GM12872 (cell line): ENCODE measurements at regions not wholly inside any gene's neighbourhood (a gene's known extent, or its start where the extent isn't known, plus 50 kb on each side); places are given as distances from the start of the nearest gene placed in this dataset.
A peak's percentile ranks its signal among the peaks of the same experiment; 100 is the strongest.

Source experiments
- TF ChIP-seq, protein P1 (sequence below): IDR thresholded peaks from 3 replicates; pipeline ENCODE4 v1.5.1; 2011; ENCODE audit warnings: low read depth, mild to moderate bottlenecking, low read length, moderate library complexity; ENCODE audit not compliant: insufficient read depth

GRCh38 chr5:73299665-73300336 lies 126.8 kb downstream of the TMEM174 start:
- TF ChIP-seq, protein P1, sequence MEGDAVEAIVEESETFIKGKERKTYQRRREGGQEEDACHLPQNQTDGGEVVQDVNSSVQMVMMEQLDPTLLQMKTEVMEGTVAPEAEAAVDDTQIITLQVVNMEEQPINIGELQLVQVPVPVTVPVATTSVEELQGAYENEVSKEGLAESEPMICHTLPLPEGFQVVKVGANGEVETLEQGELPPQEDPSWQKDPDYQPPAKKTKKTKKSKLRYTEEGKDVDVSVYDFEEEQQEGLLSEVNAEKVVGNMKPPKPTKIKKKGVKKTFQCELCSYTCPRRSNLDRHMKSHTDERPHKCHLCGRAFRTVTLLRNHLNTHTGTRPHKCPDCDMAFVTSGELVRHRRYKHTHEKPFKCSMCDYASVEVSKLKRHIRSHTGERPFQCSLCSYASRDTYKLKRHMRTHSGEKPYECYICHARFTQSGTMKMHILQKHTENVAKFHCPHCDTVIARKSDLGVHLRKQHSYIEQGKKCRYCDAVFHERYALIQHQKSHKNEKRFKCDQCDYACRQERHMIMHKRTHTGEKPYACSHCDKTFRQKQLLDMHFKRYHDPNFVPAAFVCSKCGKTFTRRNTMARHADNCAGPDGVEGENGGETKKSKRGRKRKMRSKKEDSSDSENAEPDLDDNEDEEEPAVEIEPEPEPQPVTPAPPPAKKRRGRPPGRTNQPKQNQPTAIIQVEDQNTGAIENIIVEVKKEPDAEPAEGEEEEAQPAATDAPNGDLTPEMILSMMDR = no peak

GRCh38 chr5:73298772-73299630 lies 126.0 kb downstream of the TMEM174 start:
- TF ChIP-seq, protein P1 = no peak

DNA sequence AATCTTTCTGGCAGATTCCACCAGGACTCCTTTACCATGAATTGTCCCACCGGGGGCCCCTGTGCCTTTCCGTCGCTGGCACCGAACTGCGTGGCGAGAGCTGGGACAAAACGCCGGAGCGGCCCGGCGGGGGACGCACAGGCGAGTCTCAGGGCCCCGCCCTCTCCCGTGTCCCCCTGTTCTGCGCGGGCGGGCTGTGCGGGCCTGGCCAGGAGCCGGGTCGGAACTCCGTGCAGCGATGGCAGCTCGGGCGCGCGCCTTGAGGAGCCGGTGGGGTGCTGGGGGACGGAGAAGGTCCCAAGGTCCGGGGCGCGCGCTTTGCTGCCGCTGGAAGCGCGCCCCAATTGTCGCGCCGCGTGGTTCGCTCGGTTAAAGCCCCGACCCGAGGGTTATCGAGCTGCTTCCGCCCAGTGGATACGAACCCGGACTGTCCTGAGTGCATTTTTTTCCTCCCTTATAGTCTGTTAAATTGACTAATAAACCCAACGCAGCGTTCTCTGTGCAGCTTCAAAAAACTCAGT lies 125.3 kb downstream of the TMEM174 start:
- TF ChIP-seq, protein P1 = no peak

DNA sequence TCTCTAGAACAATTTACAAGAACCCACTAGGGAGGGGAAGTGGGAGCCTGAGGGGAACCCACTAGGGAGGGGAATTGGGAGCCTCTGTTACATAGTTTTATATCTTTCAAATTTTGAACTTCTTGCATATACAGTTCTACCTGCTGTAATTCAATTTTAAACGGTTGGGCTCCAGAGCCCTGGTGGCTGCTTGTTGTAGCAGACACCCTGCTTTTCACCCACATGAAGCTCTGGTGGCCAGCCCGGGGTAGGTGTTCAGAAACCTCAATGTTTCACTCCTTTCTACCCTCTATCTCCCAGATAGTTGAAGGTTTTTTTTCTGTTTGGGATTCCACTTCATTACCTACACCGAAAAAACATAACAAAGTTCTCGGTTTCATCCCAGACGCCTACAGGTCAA lies 124.4 kb downstream of the TMEM174 start:
- TF ChIP-seq, protein P1 = no peak

GRCh38 chr5:73296772-73297171 lies 123.8 kb downstream of the TMEM174 start:
- TF ChIP-seq, protein P1 = no peak

GRCh38 chr5:73295921-73296320 lies 122.9 kb downstream of the TMEM174 start:
- TF ChIP-seq, protein P1 = no peak

- TF ChIP-seq, protein P1 = 0 out of 3 replicates have a peak, but pooled peaks have one; percentile 11
These were observed 122.5 kb downstream of the TMEM174 start for GRCh38 chr5:73295447-73295846.
